H9 (cell line): ENCODE measurements at regions not wholly inside any gene's neighbourhood (a gene's known extent, or its start where the extent isn't known, plus 50 kb on each side); places are given as distances from the start of the nearest gene placed in this dataset.

ENCODE experiments used
- DNase-seq: peaks from one replicate; pipeline ENCODE4 v3.0.0-alpha.2; 2017
- H2AFZ ChIP-seq: one replicate; pipeline ENCODE4 v1.6.1; 2013; ENCODE audit warnings: mild to moderate bottlenecking, low read length, control low read depth, moderate library complexity
- H2AK5ac ChIP-seq: 2 replicates; pipeline ENCODE4 v1.6.1; 2013; ENCODE audit warnings: low read length, control low read depth, mixed read lengths; ENCODE audit not compliant: insufficient read length
- H2BK120ac ChIP-seq: one replicate; pipeline ENCODE4 v1.6.1; 2013; ENCODE audit warnings: low read depth, mild to moderate bottlenecking, low read length, control low read depth, inconsistent platforms; ENCODE audit not compliant: poor library complexity, severe bottlenecking
- H2BK12ac ChIP-seq: 2 replicates; pipeline ENCODE4 v1.6.1; 2013; ENCODE audit warnings: low read length, control low read depth, mixed read lengths, low read depth; ENCODE audit not compliant: insufficient read length
- H2BK15ac ChIP-seq: 2 replicates; pipeline ENCODE4 v1.6.1; 2013; ENCODE audit warnings: low read depth, low read length, control low read depth
- H2BK20ac ChIP-seq: one replicate; pipeline ENCODE4 v1.6.1; 2013; ENCODE audit warnings: low read depth, mild to moderate bottlenecking, low read length, control low read depth, inconsistent platforms; ENCODE audit not compliant: poor library complexity, severe bottlenecking
- H2BK5ac ChIP-seq: 2 replicates; pipeline ENCODE4 v1.6.1; 2013; ENCODE audit warnings: low read length, control low read depth, mixed read lengths; ENCODE audit not compliant: insufficient read length
- H3K14ac ChIP-seq: 2 replicates; pipeline ENCODE4 v1.6.1; 2013; ENCODE audit warnings: low read length, control low read depth; ENCODE audit not compliant: insufficient read depth
- H3K18ac ChIP-seq: 2 replicates; pipeline ENCODE4 v1.6.1; 2013; ENCODE audit warnings: low read depth, mild to moderate bottlenecking, mixed read lengths, low read length, control low read depth; ENCODE audit not compliant: insufficient read length
- H3K23ac ChIP-seq: 2 replicates; pipeline ENCODE4 v1.6.1; 2013; ENCODE audit warnings: low read length, control low read depth, mixed read lengths, low read depth; ENCODE audit not compliant: insufficient read length
- H3K23me2 ChIP-seq: 2 replicates; pipeline ENCODE4 v1.6.1; 2013; ENCODE audit warnings: low read depth, mild to moderate bottlenecking, mixed read lengths, low read length, control low read depth; ENCODE audit not compliant: insufficient read length, poor library complexity, severe bottlenecking
- H3K27ac ChIP-seq: 2 replicates; pipeline ENCODE4 v1.5.1; 2013; ENCODE audit warnings: low read length, control low read depth, mixed read lengths, low read depth; ENCODE audit not compliant: insufficient read length
- H3K27me3 ChIP-seq: 2 replicates; pipeline ENCODE4 v1.6.1; 2013; ENCODE audit warnings: low read length, control low read depth, inconsistent platforms; ENCODE audit not compliant: insufficient read depth
- H3K4ac ChIP-seq: 2 replicates; pipeline ENCODE4 v1.6.1; 2013; ENCODE audit warnings: low read depth, mild to moderate bottlenecking, control low read depth, inconsistent platforms, low read length, moderate library complexity
- H3K4me1 ChIP-seq: 2 replicates; pipeline ENCODE4 v1.6.1; 2013; ENCODE audit warnings: low read length, control low read depth, inconsistent platforms; ENCODE audit not compliant: insufficient read depth
- H3K4me2 ChIP-seq: 2 replicates; pipeline ENCODE4 v1.6.1; 2013; ENCODE audit warnings: low read length, control low read depth, mixed read lengths; ENCODE audit not compliant: insufficient read length, insufficient read depth
- H3K56ac ChIP-seq: 2 replicates; pipeline ENCODE4 v1.6.1; 2013; ENCODE audit warnings: low read depth, mild to moderate bottlenecking, mixed read lengths, low read length, control low read depth; ENCODE audit not compliant: insufficient read length
- H3K79me1 ChIP-seq: 2 replicates; pipeline ENCODE4 v1.6.1; 2013; ENCODE audit warnings: low read depth, mild to moderate bottlenecking, moderate library complexity, low read length, control low read depth, inconsistent platforms; ENCODE audit not compliant: insufficient read depth, poor library complexity, severe bottlenecking
- H3K79me2 ChIP-seq: 2 replicates; pipeline ENCODE4 v1.6.1; 2013; ENCODE audit warnings: low read length, control low read depth, inconsistent platforms; ENCODE audit not compliant: insufficient read depth
- H3K9ac ChIP-seq: 2 replicates; pipeline ENCODE4 v1.6.1; 2013; ENCODE audit warnings: low read length, control low read depth, mixed read lengths; ENCODE audit not compliant: insufficient read length; ENCODE audit errors: extremely low read depth
- H3K9me3 ChIP-seq: one replicate; pipeline ENCODE4 v1.6.1; 2013; ENCODE audit warnings: low read depth, low read length, inconsistent platforms; ENCODE audit not compliant: control insufficient read depth
- H3T11ph ChIP-seq: one replicate; pipeline ENCODE4 v1.6.1; 2013; ENCODE audit warnings: mild to moderate bottlenecking, low read length, control low read depth, inconsistent platforms
- H4K20me1 ChIP-seq: one replicate; pipeline ENCODE4 v1.6.1; 2013; ENCODE audit not compliant: control insufficient read depth, insufficient read length, insufficient read depth
- H4K5ac ChIP-seq: 2 replicates; pipeline ENCODE4 v1.6.1; 2013; ENCODE audit warnings: low read depth, mild to moderate bottlenecking, mixed read lengths, low read length, control low read depth; ENCODE audit not compliant: insufficient read length
- H4K8ac ChIP-seq: replicated peaks from 2 replicates; pipeline ENCODE4 v1.6.1; 2013; ENCODE audit warnings: low read length, control low read depth, mixed read lengths, low read depth; ENCODE audit not compliant: insufficient read length
- H4K91ac ChIP-seq: 2 replicates; pipeline ENCODE4 v1.6.1; 2013; ENCODE audit warnings: low read depth, mild to moderate bottlenecking, moderate library complexity, mixed read lengths, low read length, control low read depth; ENCODE audit not compliant: insufficient read length
- H3K27ac Mint-ChIP-seq, 3 experiments: 2 replicates in 2 of 3; 3 replicates in 1 of 3; pipeline ENCODE4 v1.8.0; 2020 to 2021; ENCODE audit warnings: mixed read lengths in 3 of 3, mild to moderate bottlenecking in 1 of 3, moderate library complexity in 1 of 3
- H3K27me3 Mint-ChIP-seq: 2 replicates; pipeline ENCODE4 v1.8.0; 2021; ENCODE audit warnings: low read depth, mild to moderate bottlenecking, moderate library complexity, mixed read lengths
- H3K36me3 Mint-ChIP-seq, 3 experiments: 2 replicates in 2 of 3; 3 replicates in 1 of 3; pipeline ENCODE4 v1.8.0; 2020 to 2021; ENCODE audit warnings: low read depth in 3 of 3, mixed read lengths in 3 of 3; ENCODE audit not compliant: insufficient read depth in 1 of 3
- H3K4me1 Mint-ChIP-seq, 2 experiments: 2 replicates each; pipeline ENCODE4 v1.8.0; 2020; ENCODE audit warnings: mixed read lengths in 2 of 2
- H3K4me3 Mint-ChIP-seq, 2 experiments: 2 replicates in 1 of 2; 3 replicates in 1 of 2; pipeline ENCODE4 v1.8.0; 2020 to 2021; ENCODE audit warnings: mild to moderate bottlenecking in 2 of 2, mixed read lengths in 2 of 2, moderate library complexity in 1 of 2
- H3K9me3 Mint-ChIP-seq, 2 experiments: 2 replicates in 1 of 2; 3 replicates in 1 of 2; pipeline ENCODE4 v1.8.0; 2020; ENCODE audit warnings: mild to moderate bottlenecking in 2 of 2, mixed read lengths in 2 of 2, moderate library complexity in 1 of 2
- CTCF ChIP-seq: fragments of 200-600 bp; sonication (generic); conservative IDR thresholded peaks from 3 replicates; pipeline ENCODE4 v1.8.0; 2021; ENCODE audit warnings: antibody characterized with exemption, mild to moderate bottlenecking
- WGBS: extraction: QIAGEN DNeasy Blood & Tissue Kit; methylation state at CpG from one replicate; pipeline ENCODE4 v1.1.7; 2013; ENCODE audit warnings: missing lambda C conversion rate, low lambda C conversion rate, mixed read lengths; ENCODE audit not compliant: insufficient read length; ENCODE audit errors: extremely low coverage; 5-methylcytosine and 5-hydroxymethylcytosine counted together

- peak; percentile 75 for DNase-seq
- peak overlapping the region; percentile 19 to 32 (median 25); a peak in 4 of 7 replicates for H3K27ac Mint-ChIP-seq
- H2AFZ ChIP-seq = peak overlapping the region; percentile 69
These were observed 216.2 kb upstream of the KRR1 start for GRCh38 chr12:75727577-75727976.

More at GRCh38 chr12:75727577-75727976, 216.2 kb upstream of the KRR1 start:
- Histone ChIP-seq H4K20me1 (no peaks in the 10 kb centered on the region), H3K4me1 (peaks cover 4% of the 10 kb centered on the region; the same call in 1 of the 2 replicates), H3T11ph (no peak overlapping the region), H3K23ac (no peak overlapping the region), H3K4ac (no peak overlapping the region), H4K91ac (no peak overlapping the region), H3K9me3 (no peaks in the 10 kb centered on the region), H3K4me2 (no peak overlapping the region), H3K9ac (no peak overlapping the region), H2BK12ac (no peak overlapping the region), H2BK5ac (no peak overlapping the region), H3K79me1 (no peaks in the 10 kb centered on the region), H2BK15ac (no peak overlapping the region), H3K23me2 (no peaks in the 10 kb centered on the region), H3K14ac (no peak overlapping the region), H2BK120ac (no peak overlapping the region), H3K27me3 (no peaks in the 10 kb centered on the region), H2BK20ac (peak overlapping the region; percentile 3), H4K8ac (no peak overlapping the region), H3K56ac (no peak overlapping the region), H3K18ac (no peak overlapping the region), H3K27ac (no peak overlapping the region), H3K79me2 (no peaks in the 10 kb centered on the region), H2AK5ac (no peak overlapping the region), H4K5ac (no peak overlapping the region)
- peak; percentile 31; the same call in 1 of the 3 replicates for TF ChIP-seq CTCF
- peaks cover 28 to 30% of the 10 kb centered on the region in 2 experiments for H3K4me1 Mint-ChIP-seq
- peaks cover 5% of the 10 kb centered on the region for H3K27me3 Mint-ChIP-seq
- WGBS = no CpG with 5 or more reads among the region's 2 CpGs
- H3K36me3 Mint-ChIP-seq = no peaks in the 10 kb centered on the region; a peak in 2 of 7 replicates
- no peaks in the 10 kb centered on the region; a peak in 1 of 5 replicates for H3K9me3 Mint-ChIP-seq
- H3K4me3 Mint-ChIP-seq = no peak overlapping the region
